GM08714 (cell line): ENCODE measurements at regions not wholly inside any gene's neighbourhood (a gene's known extent, or its start where the extent isn't known, plus 50 kb on each side); places are given as distances from the start of the nearest gene placed in this dataset.
"Not testable (repeated sequence)": the region's sequence is repeated elsewhere in the genome, so short reads cannot be mapped to it uniquely, and the experiment has no call there.

ENCODE experiments used
- H3K4me3 ChIP-seq: fragments of 200-500 bp; sonication (Bioruptor generic); 2 replicates; pipeline ENCODE4 v1.5.1; 2014; ENCODE audit warnings: mild to moderate bottlenecking, low read length, inconsistent platforms
- ZNF274 ChIP-seq: IDR thresholded peaks from 2 replicates; pipeline ENCODE4 v1.6.1; 2012; ENCODE audit warnings: mild to moderate bottlenecking, low read depth, low read length

DNA sequence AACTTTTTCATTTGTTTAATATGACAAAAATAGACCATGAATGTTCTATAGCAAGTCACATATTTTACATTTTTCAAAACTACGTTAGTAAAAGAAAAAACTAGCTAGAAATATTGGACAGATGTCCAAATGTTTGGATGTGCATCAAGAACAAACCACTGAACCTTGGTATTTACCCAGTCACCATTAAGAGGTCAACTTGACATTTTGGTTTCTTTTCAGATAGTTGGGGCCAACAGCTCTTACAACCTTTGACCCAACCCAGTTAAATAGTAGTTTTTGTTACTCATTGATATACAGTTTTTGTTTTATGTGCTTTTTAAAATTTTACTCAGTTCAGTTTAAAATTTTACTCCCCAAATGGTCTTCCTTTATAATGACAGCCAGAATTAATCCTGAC, 238.7 kb upstream of the TET2 start:
- TF ChIP-seq ZNF274: no peak
- no peak overlapping the region for H3K4me3 ChIP-seq

DNA sequence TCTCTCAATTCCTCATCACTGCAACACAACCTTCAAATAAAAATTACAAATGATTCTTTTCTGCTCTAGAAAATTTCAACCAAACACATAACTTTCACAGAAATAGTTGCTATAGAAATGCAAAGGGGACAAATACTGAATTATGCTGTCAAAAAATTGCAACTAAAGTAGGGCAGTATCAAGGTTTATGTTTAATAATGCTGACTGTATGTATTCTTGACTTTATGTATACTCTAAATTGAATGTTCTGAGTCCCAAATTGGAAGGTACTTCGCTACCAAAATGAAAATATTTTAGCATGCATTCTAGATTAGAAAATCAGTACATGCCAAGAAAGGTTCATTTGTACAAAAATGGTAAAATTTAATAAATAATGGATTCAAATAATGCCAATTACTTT, 237.3 kb upstream of the TET2 start:
- H3K4me3 ChIP-seq: no peak overlapping the region
- no peak for TF ChIP-seq ZNF274

DNA sequence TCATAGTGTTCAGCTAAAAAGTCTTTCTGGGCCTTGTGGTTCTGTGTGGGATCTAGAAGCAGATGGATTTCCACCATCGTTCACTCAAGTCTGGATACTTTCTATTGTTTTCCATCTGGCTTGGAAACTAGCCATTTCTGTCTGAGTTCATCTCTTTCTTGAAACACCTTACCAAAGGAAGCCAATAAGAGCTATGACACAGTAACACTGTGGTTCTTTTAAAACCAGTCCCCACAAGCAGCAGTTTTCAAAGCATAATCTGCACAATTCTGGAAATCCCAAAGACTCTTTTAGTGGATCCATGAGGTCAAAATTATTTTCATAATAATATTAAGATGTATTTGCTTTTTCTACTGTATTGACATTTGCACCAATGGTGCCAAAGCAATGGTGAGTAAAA, 234.2 kb upstream of the TET2 start:
- H3K4me3 ChIP-seq: no peak overlapping the region
- TF ChIP-seq ZNF274: no peak

DNA sequence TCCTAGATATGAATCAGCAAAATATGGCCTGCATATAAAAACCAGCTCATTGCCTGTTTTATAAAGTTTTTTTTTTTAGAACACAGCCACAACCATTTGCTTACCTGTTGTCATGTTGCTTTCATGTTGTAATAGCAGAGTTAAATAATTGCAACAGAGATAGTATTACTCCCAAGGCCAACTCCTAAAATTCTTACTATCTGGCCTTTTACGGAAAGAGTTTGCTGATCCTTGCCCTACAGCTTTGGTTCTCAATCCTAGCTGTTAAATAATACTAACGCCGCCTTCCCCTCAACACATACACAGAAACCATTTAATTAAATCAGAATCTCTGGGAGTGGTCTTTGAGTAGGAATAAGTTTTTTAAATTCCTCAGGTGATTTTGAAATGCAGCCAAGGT, 231.3 kb upstream of the TET2 start:
- TF ChIP-seq ZNF274: no peak
- H3K4me3 ChIP-seq: no peak overlapping the region

GRCh38 chr4:104915864-104916263, 230.8 kb upstream of the TET2 start:
- TF ChIP-seq ZNF274: no peak
- H3K4me3 ChIP-seq: no peak overlapping the region

DNA sequence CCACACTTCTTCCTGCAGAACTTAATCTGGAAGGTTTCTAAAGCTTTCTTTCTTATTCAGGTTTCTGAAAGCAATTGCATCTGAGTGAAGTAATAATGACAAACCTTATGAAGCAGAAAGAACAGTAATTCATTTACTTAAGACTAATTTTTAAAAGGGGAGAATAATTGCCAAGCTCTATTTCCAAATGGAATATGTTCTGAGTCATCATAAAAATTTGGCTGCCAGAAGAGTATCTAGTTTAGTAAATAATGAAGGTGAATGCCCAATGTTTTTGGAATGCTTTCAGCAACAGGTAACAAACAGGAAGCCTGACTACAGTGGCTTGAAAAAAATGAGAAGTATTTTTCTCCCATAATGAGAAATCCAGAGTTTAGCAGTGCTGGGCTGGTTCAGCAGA, 227.3 kb upstream of the TET2 start:
- no peak overlapping the region for H3K4me3 ChIP-seq
- no peak for TF ChIP-seq ZNF274

GRCh38 chr4:104930298-104930697, 216.4 kb upstream of the TET2 start:
- H3K4me3 ChIP-seq: no peak overlapping the region
- TF ChIP-seq ZNF274: no peak

DNA sequence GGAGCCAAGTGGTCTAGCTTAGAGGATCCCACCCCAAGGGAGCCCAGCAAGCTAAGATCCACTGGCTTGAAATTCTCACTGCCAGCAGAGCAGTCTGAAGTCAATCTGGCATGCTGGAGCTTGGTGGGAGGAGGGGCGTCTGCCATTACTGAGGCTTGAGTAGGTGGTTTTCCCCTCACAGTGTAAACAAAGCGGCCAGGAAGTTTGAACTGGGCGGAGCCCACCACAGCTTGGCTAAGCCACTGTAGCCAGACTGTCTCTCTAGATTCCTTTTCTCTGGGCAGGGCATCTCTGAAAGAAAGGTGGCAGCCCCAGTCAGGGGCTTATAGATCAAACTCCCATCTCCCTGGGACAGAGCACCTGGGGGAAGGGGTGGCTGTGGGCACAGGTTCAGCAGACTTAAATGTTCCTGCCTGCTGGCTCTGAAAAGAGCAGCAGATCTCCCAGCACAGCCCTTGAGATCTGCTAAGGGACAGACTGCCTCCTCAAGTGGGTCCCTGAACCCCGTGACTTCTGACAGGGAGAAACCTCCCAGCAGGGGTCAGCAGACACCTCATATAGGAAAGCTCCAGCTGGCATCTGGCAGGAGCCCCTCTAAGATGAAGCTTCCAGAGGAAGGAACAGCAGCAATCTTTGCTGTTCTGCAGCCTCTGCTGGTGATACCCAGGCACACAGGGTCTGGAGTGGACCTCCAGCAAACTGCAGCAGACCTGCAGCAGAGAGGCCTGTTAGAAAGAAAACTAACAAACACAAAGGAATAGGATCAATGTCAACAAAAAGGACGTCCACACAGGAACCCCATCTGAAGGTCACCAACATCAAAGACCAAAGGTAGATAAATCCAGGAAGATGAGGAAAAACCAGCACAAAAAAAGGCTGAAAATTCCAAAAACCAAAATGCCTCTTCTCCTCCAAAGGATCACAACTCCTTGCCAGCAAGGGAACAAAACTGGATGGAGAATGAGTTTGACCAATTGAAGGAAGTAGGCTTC, 215.6 kb upstream of the TET2 start:
- not testable (repeated sequence) for H3K4me3 ChIP-seq

DNA sequence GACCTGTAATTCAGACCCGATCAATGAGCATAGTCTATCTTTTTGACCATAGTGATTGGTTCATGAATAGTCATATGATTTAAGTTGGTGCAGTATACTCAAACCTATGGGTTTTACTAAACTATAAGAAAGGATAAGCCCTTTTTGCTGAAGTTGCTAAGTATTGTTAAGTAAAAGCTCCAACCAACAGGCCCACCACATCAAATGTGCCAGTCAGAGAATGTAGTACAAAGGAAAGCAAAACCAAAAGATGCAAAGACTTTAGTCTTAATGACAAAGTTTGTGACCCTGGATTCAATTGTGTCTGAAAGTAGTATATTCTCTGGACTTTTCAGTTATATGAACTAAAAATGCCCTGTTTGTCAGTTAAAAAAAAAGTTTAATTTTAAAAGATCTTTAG, 208.1 kb upstream of the TET2 start:
- TF ChIP-seq ZNF274: no peak
- H3K4me3 ChIP-seq: no peak overlapping the region

DNA sequence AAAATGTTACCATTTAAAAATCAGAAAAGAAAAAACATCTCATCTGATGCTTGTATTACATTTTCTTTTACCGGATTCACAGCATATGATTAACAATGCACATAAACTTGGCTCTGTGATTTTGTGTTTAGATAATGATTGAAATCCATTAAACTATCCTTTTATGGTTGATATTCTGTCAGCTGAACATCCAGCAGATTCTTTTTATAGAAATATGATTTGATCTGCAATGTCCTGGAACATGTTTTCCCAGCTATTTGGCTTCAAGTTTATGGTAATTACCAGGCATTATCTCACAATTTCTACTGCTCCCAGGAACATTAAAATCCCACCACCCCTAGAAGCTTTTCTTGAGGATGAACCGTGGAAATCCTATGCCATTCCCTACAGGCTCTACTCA, 205.7 kb upstream of the TET2 start:
- no peak overlapping the region for H3K4me3 ChIP-seq
- no peak for TF ChIP-seq ZNF274

- H3K4me3 ChIP-seq: no peak overlapping the region
- TF ChIP-seq ZNF274: no peak
These were observed 205.0 kb upstream of the TET2 start for GRCh38 chr4:104941661-104942062.

DNA sequence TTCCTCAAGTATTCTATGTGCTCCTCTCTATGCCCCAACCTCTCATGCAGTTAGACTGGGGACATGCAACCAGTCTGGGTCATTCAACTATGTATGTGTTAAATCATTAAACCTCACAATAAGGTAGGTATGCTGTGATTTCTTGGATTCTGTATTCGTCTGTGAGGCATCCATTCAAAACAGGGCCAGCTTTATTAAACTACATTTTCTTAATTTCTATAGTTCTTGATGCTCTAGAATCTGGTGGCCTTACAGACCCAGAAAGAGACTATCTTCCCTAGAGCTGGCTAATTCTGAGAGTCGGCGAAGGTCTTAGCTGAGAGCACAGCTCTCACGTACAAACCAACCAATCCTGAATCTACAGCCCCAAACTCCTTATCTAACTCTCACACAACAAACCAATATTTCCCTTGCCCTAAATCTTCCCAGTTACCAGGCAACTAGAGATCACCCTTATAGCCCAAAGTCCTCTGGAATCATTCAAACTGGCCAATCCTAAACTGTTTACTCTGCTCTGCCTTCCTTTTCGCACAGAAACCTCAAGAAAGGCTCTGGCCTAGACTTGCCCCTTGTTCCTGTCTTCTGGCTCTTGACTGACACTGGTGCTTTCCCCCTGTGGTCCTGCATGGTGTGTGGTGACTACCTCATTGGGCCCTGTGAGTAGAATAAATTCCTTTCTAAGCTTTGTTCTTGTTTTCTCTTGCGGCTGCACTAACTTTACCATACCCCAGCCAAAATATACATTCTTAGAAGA, 203.5 kb upstream of the TET2 start:
- no peak for TF ChIP-seq ZNF274
- no peak overlapping the region for H3K4me3 ChIP-seq

DNA sequence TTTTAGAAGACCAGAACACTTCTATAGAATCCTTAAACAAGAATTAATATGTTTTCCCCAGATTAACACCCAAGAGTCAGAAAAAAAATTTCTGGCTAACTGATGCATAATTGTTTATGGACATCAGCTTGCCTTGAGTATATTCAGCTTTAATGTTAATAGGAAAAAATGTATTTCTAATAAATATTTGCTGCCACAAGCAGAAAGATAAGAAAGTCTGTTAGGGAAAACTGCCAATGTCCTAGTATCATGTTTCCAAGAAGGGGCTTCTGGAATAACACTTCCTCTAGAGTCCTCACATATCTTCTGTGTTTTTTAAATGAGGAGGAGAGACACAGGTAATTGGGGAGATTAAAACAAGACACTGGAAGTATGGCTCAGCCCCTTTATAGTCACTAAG, 202.1 kb upstream of the TET2 start:
- TF ChIP-seq ZNF274: no peak
- no peak overlapping the region for H3K4me3 ChIP-seq

DNA sequence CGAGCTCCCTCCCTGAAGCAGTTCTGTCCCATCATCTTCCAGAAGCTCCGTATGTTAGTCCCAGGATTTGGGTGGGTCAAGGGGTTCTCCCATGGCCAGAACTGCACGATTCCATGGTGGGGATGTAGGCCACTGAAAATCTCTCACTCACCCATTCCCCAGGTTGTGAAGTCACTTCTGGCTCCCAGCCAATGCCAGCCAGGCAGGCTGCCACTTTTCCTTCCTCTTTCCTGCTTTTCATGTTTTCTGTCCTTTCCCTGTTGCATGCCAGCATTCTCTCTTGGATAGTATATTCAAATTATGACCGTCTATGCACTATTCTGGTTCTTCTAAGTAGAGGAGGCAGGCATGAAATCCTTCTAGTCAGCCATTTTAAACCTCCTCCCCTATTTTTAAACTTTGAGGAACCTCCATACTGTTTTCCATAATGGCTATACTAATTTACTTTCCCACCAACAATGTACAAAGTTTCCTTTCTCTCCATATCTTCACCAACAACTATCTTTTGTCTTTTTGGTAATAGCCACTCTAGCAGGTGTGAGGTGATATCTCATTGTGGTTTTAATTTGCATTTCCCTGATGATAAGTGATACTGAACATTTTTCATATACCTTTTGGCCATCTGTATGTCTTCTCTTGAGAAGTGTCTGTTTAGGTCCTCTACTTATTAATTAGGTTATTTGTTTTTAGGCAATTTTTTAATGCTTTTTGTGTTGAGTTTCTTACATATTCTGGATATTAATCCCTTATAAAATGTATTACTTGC, 182.1 kb upstream of the TET2 start:
- H3K4me3 ChIP-seq: no peak overlapping the region
- TF ChIP-seq ZNF274: no peak
